ENCODE measurements at regions not wholly inside any gene's neighbourhood (a gene's known extent, or its start where the extent isn't known, plus 50 kb on each side); places are given as distances from the start of the nearest gene placed in this dataset.
"Not testable (repeated sequence)": the region's sequence is repeated elsewhere in the genome, so short reads cannot be mapped to it uniquely, and the experiment has no call there.

DNA sequence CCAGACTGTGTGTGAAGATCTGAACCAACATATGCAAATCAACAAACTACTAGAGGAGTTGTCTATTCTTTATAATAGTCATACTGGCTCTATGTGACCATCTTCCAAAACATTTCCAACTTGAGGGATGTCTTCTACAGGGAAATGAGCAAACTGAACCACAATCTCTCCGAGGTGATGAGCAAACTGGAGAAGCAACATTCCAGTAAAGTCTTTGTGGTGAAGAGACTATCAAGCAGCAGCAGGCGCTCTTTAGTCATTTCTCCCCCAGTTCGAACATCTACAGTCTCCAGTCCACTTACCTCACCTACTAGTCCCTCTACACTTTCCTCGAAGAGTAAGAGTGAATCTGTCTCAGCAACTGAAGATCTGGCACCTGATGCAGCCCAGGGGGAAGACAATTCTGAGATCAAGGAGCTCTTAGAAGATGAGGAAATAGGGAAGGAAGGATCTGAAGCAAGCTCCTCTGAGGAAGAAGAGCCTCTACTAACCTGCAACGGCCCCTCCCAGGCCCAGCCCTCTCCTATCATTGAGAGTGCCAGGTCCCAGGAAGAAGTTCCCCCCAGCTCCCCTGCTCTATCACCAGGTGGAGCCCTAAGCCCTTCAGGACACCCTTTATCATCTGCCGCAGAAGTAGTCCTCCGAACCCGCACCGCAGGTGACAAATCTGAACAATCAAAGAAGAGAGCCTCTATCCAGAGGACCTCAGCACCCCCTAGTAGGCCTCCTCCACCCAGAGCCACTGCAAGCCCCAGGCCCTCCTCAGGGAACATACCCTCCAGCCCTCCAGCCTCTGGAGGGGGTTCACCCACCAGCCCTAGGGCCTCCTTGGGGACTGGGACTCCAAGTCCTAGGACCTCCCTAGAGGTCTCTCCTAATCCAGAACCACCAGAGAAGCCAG, 98.1 kb downstream of the HNRNPD start:
- TF ChIP-seq POLR2AphosphoS5 (IDR thresholded peaks at IDR 0.05) (no peak), POLR2A (IDR thresholded peaks at IDR 0.05) (no peak), CTCF (IDR thresholded peaks at IDR 0.05 in 8 of 11, conservative IDR thresholded peaks at IDR 0.05 in 3 of 11) (no peak)
- peaks cover 0 to 35% (median 10%) of the 10 kb centered on the region in 6 donors for H3K4me1 ChIP-seq
- no peak overlapping the region for H3K27ac ChIP-seq
- DNase-seq, result no peak
- no peak overlapping the region for H3K4me3 ChIP-seq
- H3K36me3 ChIP-seq, result no peaks in the 10 kb centered on the region
- peaks cover 0 to 6% (median 0%) of the 10 kb centered on the region in 8 donors for H3K9me3 ChIP-seq
- 80 to 86% (median 83%) methylated on average over 9 of the region's 9 CpGs for WGBS, 5 donors
- intact Hi-C loops (cut with DNase I; ENCODE audit: low total_unique reads), result no loop called here
- no peaks in the 10 kb centered on the region for H3K27me3 ChIP-seq (replicated peaks in 1 of 7)

GRCh38 chr4:82274700-82275099, 99.1 kb downstream of the HNRNPD start:
- H3K4me1 ChIP-seq, result peaks cover 0 to 35% (median 10%) of the 10 kb centered on the region in 6 donors
- H3K9me3 ChIP-seq; DNase-seq; H3K27ac ChIP-seq; intact Hi-C loops (cut with DNase I; ENCODE audit: low total_unique reads); H3K36me3 ChIP-seq; H3K4me3 ChIP-seq; H3K27me3 ChIP-seq (replicated peaks in 1 of 7): not testable (repeated sequence)
- peak in 1 of 3 donors; percentile 33 for TF ChIP-seq POLR2AphosphoS5 (IDR thresholded peaks at IDR 0.05)
- WGBS, 5 donors, result 39 to 57% (median 47%) methylated on average over 7 of the region's 7 CpGs

- H3K27me3 ChIP-seq (replicated peaks in 1 of 7); H3K27ac ChIP-seq; H3K36me3 ChIP-seq; H3K4me3 ChIP-seq; H3K9me3 ChIP-seq; intact Hi-C loops (cut with DNase I; ENCODE audit: low total_unique reads); DNase-seq: not testable (repeated sequence)
- H3K4me1 ChIP-seq, result peaks cover 0 to 51% (median 21%) of the 10 kb centered on the region in 6 donors
- WGBS, 5 donors, result 93 to 98% (median 94%) methylated on average over 4 of the region's 4 CpGs
Measured at GRCh38 chr4:82272523-82272922, 101.3 kb downstream of the HNRNPD start.

DNA sequence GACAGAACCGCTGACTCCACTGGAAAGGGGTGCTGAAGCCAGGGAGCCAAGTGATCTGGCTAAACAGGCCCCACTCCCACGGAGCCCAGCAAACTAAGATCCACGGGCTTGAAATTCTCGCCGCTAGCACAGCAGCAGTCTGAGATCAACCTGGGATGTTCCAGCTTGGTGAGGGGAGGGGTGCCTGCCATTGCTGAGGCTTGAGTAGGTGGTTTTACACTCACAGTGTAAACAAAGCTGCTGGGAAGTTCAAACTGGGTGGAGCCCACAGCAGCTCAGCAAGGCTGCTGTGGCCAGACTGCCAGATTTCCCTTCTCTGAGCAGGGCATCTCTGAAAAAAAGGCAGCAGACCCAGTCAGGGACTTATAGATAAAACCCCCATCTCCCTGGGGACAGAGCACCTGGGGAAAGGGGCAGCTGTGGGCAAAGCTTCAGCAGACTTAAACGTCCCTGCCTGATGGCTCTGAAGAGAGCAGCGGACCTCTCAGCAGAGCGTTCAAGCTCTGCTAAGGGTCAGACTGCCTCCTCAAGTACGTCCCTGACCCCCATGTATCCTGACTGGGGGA, 101.8 kb downstream of the HNRNPD start:
- H3K27me3 ChIP-seq (replicated peaks in 1 of 7); DNase-seq; H3K36me3 ChIP-seq; H3K9me3 ChIP-seq; intact Hi-C loops (cut with DNase I; ENCODE audit: low total_unique reads); H3K4me3 ChIP-seq; H3K27ac ChIP-seq: not testable (repeated sequence)
- 57 to 81% (median 77%) methylated on average over 8 to 9 of the region's 9 CpGs for WGBS, 5 donors
- peaks cover 0 to 55% (median 22%) of the 10 kb centered on the region in 6 donors for H3K4me1 ChIP-seq

DNA sequence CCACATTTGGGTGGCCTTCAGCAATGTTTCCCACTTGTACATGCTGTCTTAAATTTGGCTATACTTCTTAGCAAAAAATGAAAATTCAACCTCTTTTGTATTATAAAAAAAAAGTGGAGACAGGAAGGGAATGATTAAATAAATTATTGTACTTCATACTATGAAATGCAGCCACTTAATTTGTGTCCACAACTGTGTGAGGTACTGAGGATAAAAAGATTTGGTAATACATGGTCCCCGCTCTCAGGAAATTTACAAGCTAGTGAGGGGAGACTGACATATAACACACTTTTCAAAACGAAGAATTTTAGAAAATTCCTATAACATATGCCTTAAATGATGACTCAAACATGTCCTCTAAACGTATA, 105.0 kb downstream of the HNRNPD start:
- WGBS, 5 donors, result 54 to 69% (median 58%) methylated on average over 3 of the region's 3 CpGs
- Histone ChIP-seq H3K36me3 (no peaks in the 10 kb centered on the region), H3K4me1 (peaks cover 0 to 34% (median 12%) of the 10 kb centered on the region in 6 donors), H3K27ac (no peak overlapping the region), H3K9me3 (no peaks in the 10 kb centered on the region), H3K27me3 (replicated peaks in 1 of 7) (no peaks in the 10 kb centered on the region), H3K4me3 (no peak overlapping the region)
- no peak for TF ChIP-seq POLR2AphosphoS5 (IDR thresholded peaks at IDR 0.05)
- TF ChIP-seq CTCF (IDR thresholded peaks at IDR 0.05 in 8 of 11, conservative IDR thresholded peaks at IDR 0.05 in 3 of 11), result peak in 3 of 11 experiments; percentile 23 to 37 (median 24)
- TF ChIP-seq POLR2A (IDR thresholded peaks at IDR 0.05), result no peak
- intact Hi-C loops (cut with DNase I; ENCODE audit: low total_unique reads), result loop anchor here (5.0 to 10.0 kb wide), 2 partner anchors 424 to 862 kb away; no protein-coding TSS in a partner anchor
- no peak for DNase-seq

All from spleen (tissue), 11 donors.